Prostate gland (tissue), 2 donors: ENCODE measurements at regions not wholly inside any gene's neighbourhood (a gene's known extent, or its start where the extent isn't known, plus 50 kb on each side); places are given as distances from the start of the nearest gene placed in this dataset.

Source experiments
- CTCF ChIP-seq, 4 experiments: fragments of 200-600 bp in 2 of 4; fragments of 450-650 bp in 2 of 4; sonication (generic) in 2 of 4; IDR thresholded peaks; 1 replicate in 3 of 4; 2 replicates in 1 of 4; pipeline ENCODE4 v1.5.1; 2016 to 2019; ENCODE audit warnings: antibody characterized with exemption in 4 of 4, mild to moderate bottlenecking in 2 of 4, moderate library complexity in 2 of 4
- POLR2A ChIP-seq: fragments of 450-650 bp; IDR thresholded peaks from one replicate; pipeline ENCODE4 v1.6.1; 2016; ENCODE audit warnings: antibody characterized with exemption, mild to moderate bottlenecking

- no peak for TF ChIP-seq POLR2A
- TF ChIP-seq CTCF (IDR thresholded peaks at IDR 0.05): no peak
These were observed 1443.0 kb upstream of the LRRTM1 start for GRCh38 chr2:81747481-81748070.
